Heart left ventricle (tissue), 13 donors: ENCODE measurements at regions not wholly inside any gene's neighbourhood (a gene's known extent, or its start where the extent isn't known, plus 50 kb on each side); places are given as distances from the start of the nearest gene placed in this dataset.

Source experiments
- POLR2A ChIP-seq, 2 donors: fragments of 450-650 bp; IDR thresholded peaks; one replicate each; pipeline ENCODE4 v1.6.1; 2017; ENCODE audit warnings: antibody characterized with exemption in 2 of 2, mild to moderate bottlenecking in 2 of 2, moderate library complexity in 2 of 2
- TF ChIP-seq, protein P1 (sequence below), 12 donors: fragments of 200-600 bp; sonication (generic) in 4 of 12; IDR thresholded peaks; one replicate each; pipeline versions ENCODE4 v1.5.0 to v1.8.0; 2018 to 2022; ENCODE audit warnings: antibody characterized with exemption in 12 of 12, mild to moderate bottlenecking in 5 of 12
- donor health status: ischemic (EF 13 %, LVEDD 7.1; RV severe dilation, severe dysfunction).
- donor health status: DM: no; HTN: yes; CAD: no.
- donor health status: DM: no; HTN: no; CAD: no.
- donor health status: ischemic (EF 25% LVEDD 6.9; RV normal size, moderate dysfunction).
- donor health status: ischemic (EF 25% LVEDD 5.7; RV mildly dilated, moderate dysfunction).
- donor health status: ischemic (EF 35%, LVEDD 5.7; RV mildly dilated, moderate dysfunction).
- donor health status: nonischemic (EF 11% LVEDD 7.7; RV severe dilation, severe dysfunction).
- donor health status: DM: yes; HTN: yes; CAD: no.
- donor health status: PGD.
- donor health status: ischemic (EF 29% LVEDD 5.4; RV normal size, mild dysfunction).
- donor health status: nonischemic (EF 23%, LVEDD 6.1; RV moderate dilation, normal function).

DNA sequence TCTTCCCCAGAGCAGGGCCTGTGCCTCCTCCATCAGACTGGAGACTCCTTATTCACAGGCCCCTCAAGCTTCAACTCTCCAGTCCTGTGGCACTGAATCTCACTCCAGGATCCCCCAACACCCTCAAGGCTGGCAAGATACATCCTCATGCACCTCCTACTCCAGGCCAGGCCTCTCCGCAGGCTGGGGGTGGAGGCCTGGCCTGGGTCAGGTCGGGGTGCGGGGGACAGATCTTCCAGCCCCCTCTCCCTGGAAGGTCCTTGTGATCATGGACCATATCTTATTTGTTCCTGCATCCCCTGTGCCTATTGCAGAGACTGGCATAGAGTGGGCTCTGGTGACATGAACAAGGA is 147.3 kb downstream of the SMAD6 start:
- TF ChIP-seq, protein P1, sequence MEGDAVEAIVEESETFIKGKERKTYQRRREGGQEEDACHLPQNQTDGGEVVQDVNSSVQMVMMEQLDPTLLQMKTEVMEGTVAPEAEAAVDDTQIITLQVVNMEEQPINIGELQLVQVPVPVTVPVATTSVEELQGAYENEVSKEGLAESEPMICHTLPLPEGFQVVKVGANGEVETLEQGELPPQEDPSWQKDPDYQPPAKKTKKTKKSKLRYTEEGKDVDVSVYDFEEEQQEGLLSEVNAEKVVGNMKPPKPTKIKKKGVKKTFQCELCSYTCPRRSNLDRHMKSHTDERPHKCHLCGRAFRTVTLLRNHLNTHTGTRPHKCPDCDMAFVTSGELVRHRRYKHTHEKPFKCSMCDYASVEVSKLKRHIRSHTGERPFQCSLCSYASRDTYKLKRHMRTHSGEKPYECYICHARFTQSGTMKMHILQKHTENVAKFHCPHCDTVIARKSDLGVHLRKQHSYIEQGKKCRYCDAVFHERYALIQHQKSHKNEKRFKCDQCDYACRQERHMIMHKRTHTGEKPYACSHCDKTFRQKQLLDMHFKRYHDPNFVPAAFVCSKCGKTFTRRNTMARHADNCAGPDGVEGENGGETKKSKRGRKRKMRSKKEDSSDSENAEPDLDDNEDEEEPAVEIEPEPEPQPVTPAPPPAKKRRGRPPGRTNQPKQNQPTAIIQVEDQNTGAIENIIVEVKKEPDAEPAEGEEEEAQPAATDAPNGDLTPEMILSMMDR (IDR thresholded peaks at IDR 0.05), result no peak
- no peak for TF ChIP-seq POLR2A (IDR thresholded peaks at IDR 0.05)
